HCT116 (cell line): ENCODE measurements at regions not wholly inside any gene's neighbourhood (a gene's known extent, or its start where the extent isn't known, plus 50 kb on each side); places are given as distances from the start of the nearest gene placed in this dataset.

Experiments
- CBX3 ChIP-seq: IDR thresholded peaks from 2 replicates; pipeline ENCODE4 v1.6.1; 2012; ENCODE audit warnings: low read depth
- CEBPB ChIP-seq: IDR thresholded peaks from 2 replicates; pipeline ENCODE4 v1.6.1; 2012; ENCODE audit warnings: low read depth
- CTCF ChIP-seq, 3 experiments: fragments of 200-600 bp in 1 of 3; sonication (generic) in 1 of 3; IDR thresholded peaks in 2 of 3; conservative IDR thresholded peaks in 1 of 3; 2 replicates each; pipeline ENCODE4 v1.5.1; 2012 to 2017; ENCODE audit warnings: low read depth in 2 of 3, low read length in 2 of 3, antibody characterized with exemption in 1 of 3, borderline replicate concordance in 1 of 3, control low read depth in 1 of 3, mild to moderate bottlenecking in 1 of 3, mixed read lengths in 1 of 3, mixed run types in 1 of 3, moderate library complexity in 1 of 3; ENCODE audit not compliant: insufficient read depth in 1 of 3
- EGR1 ChIP-seq: IDR thresholded peaks from 2 replicates; pipeline ENCODE4 v1.6.1; 2012; ENCODE audit warnings: low read depth
- EZH2 ChIP-seq: fragments of 200-600 bp; sonication (generic); IDR thresholded peaks from 2 replicates; pipeline ENCODE4 v1.6.1; 2017; ENCODE audit warnings: antibody characterized with exemption, mixed run types
- EZH2phosphoT487 ChIP-seq: fragments of 200-600 bp; IDR thresholded peaks from 2 replicates; pipeline ENCODE4 v1.6.1; 2018; ENCODE audit warnings: antibody characterized with exemption, borderline replicate concordance
- JUND ChIP-seq: IDR thresholded peaks from 2 replicates; pipeline ENCODE4 v1.6.1; 2012
- POLR2A ChIP-seq: IDR thresholded peaks from 2 replicates; pipeline ENCODE4 v1.7.0; 2011; ENCODE audit warnings: borderline replicate concordance; ENCODE audit not compliant: insufficient read depth, insufficient read length; ENCODE audit errors: extremely low read depth
- POLR2AphosphoS5 ChIP-seq: IDR thresholded peaks from 2 replicates; pipeline ENCODE4 v1.6.1; 2011; ENCODE audit warnings: mild to moderate bottlenecking, low read depth, low read length, moderate library complexity
- RAD21 ChIP-seq: IDR thresholded peaks from 2 replicates; pipeline ENCODE4 v1.6.1; 2012; ENCODE audit warnings: low read depth, mild to moderate bottlenecking
- SRF ChIP-seq: IDR thresholded peaks from 2 replicates; pipeline ENCODE4 v1.6.1; 2012; ENCODE audit warnings: low read depth
- ZFX ChIP-seq: fragments of 450-650 bp; IDR thresholded peaks from 2 replicates; pipeline ENCODE4 v1.6.1; 2017
- ZNF274 ChIP-seq: fragments of 200-500 bp; sonication (Bioruptor generic); IDR thresholded peaks from 2 replicates; pipeline ENCODE4 v1.6.1; 2014; ENCODE audit warnings: mild to moderate bottlenecking, low read depth, low read length, inconsistent platforms
- TF ChIP-seq, protein P1 (sequence below): IDR thresholded peaks from 2 replicates; pipeline ENCODE4 v1.6.1; 2012; ENCODE audit warnings: low read depth

- no peak for TF ChIP-seq CTCF (IDR thresholded peaks at IDR 0.05 in 2 of 3, conservative IDR thresholded peaks at IDR 0.05 in 1 of 3; ENCODE audit: borderline replicate concordance in 1 of 3, insufficient read depth in 1 of 3, low read depth in 2 of 3, low read length in 2 of 3)
- TF ChIP-seq, protein P1, sequence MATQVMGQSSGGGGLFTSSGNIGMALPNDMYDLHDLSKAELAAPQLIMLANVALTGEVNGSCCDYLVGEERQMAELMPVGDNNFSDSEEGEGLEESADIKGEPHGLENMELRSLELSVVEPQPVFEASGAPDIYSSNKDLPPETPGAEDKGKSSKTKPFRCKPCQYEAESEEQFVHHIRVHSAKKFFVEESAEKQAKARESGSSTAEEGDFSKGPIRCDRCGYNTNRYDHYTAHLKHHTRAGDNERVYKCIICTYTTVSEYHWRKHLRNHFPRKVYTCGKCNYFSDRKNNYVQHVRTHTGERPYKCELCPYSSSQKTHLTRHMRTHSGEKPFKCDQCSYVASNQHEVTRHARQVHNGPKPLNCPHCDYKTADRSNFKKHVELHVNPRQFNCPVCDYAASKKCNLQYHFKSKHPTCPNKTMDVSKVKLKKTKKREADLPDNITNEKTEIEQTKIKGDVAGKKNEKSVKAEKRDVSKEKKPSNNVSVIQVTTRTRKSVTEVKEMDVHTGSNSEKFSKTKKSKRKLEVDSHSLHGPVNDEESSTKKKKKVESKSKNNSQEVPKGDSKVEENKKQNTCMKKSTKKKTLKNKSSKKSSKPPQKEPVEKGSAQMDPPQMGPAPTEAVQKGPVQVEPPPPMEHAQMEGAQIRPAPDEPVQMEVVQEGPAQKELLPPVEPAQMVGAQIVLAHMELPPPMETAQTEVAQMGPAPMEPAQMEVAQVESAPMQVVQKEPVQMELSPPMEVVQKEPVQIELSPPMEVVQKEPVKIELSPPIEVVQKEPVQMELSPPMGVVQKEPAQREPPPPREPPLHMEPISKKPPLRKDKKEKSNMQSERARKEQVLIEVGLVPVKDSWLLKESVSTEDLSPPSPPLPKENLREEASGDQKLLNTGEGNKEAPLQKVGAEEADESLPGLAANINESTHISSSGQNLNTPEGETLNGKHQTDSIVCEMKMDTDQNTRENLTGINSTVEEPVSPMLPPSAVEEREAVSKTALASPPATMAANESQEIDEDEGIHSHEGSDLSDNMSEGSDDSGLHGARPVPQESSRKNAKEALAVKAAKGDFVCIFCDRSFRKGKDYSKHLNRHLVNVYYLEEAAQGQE: no peak
- no peak for TF ChIP-seq RAD21
- TF ChIP-seq EZH2: no peak
- no peak for TF ChIP-seq POLR2AphosphoS5
- TF ChIP-seq CEBPB: no peak
- TF ChIP-seq POLR2A: no peak
- no peak for TF ChIP-seq EZH2phosphoT487
- no peak for TF ChIP-seq SRF
- no peak for TF ChIP-seq ZFX
- TF ChIP-seq CBX3: no peak
- no peak for TF ChIP-seq EGR1
- no peak for TF ChIP-seq JUND
- no peak for TF ChIP-seq ZNF274
Measured at GRCh38 chr18:75582940-75583339, 155.4 kb upstream of the SMIM21 start.
